Activated CD4-positive, alpha-beta T cell treated with anti-CD3 and anti-CD28 coated beads, Interleukin-2, amount 10 ng/mL, durations not matched to agents 7 days and 5 days (primary cell): ENCODE measurements at regions not wholly inside any gene's neighbourhood (a gene's known extent, or its start where the extent isn't known, plus 50 kb on each side); places are given as distances from the start of the nearest gene placed in this dataset.

Experiments used
- CTCF ChIA-PET: fragments of 350-600 bp; sonication (Branson Sonifier 250); formaldehyde crosslinking; loops from one replicate; lab custom pipeline; 2021; ENCODE audit warnings: antibody characterized with exemption; lab: Charles Lee
- POLR2A ChIA-PET: fragments of 350-600 bp; sonication (Branson Sonifier 250); formaldehyde crosslinking; loops from one replicate; lab custom pipeline; 2021; ENCODE audit warnings: antibody characterized with exemption; lab: Charles Lee
- DNase-seq: peaks from one replicate; pipeline ENCODE4 v3.0.0-alpha.2; 2020
- H3K27ac Mint-ChIP-seq: one replicate; pipeline ENCODE4 v1.8.0; 2021; ENCODE audit warnings: mild to moderate bottlenecking, moderate library complexity, mixed read lengths
- H3K27me3 Mint-ChIP-seq: one replicate; pipeline ENCODE4 v1.8.0; 2021; ENCODE audit warnings: mixed read lengths
- H3K36me3 Mint-ChIP-seq: one replicate; pipeline ENCODE4 v1.8.0; 2021; ENCODE audit warnings: low read depth, mixed read lengths
- H3K4me1 Mint-ChIP-seq: one replicate; pipeline ENCODE4 v1.8.0; 2021; ENCODE audit warnings: mixed read lengths
- H3K4me3 Mint-ChIP-seq: one replicate; pipeline ENCODE4 v1.8.0; 2021; ENCODE audit warnings: mild to moderate bottlenecking, moderate library complexity, mixed read lengths
- H3K9me3 Mint-ChIP-seq: one replicate; pipeline ENCODE4 v1.8.0; 2021; ENCODE audit warnings: mixed read lengths

- POLR2A ChIA-PET = no interaction called here
- no peaks in the 10 kb centered on the region for H3K27me3 Mint-ChIP-seq
- no peaks in the 10 kb centered on the region for H3K36me3 Mint-ChIP-seq
- DNase-seq = no peak
- CTCF ChIA-PET = no interaction called here
- H3K27ac Mint-ChIP-seq = no peak overlapping the region
- no peaks in the 10 kb centered on the region for H3K9me3 Mint-ChIP-seq
- H3K4me1 Mint-ChIP-seq = no peaks in the 10 kb centered on the region
- H3K4me3 Mint-ChIP-seq = no peak overlapping the region
Observed at GRCh38 chr4:131052646-131053045, 1956.7 kb downstream of the C4orf33 start.

- Mint-ChIP-seq H3K27me3 (no peaks in the 10 kb centered on the region), H3K27ac (no peak overlapping the region), H3K9me3 (no peaks in the 10 kb centered on the region), H3K36me3 (no peaks in the 10 kb centered on the region), H3K4me1 (no peaks in the 10 kb centered on the region), H3K4me3 (no peak overlapping the region)
- ChIA-PET POLR2A (no interaction called here), CTCF (no interaction called here)
- no peak for DNase-seq
Observed at GRCh38 chr4:131054489-131055019, 1958.6 kb downstream of the C4orf33 start.

DNA sequence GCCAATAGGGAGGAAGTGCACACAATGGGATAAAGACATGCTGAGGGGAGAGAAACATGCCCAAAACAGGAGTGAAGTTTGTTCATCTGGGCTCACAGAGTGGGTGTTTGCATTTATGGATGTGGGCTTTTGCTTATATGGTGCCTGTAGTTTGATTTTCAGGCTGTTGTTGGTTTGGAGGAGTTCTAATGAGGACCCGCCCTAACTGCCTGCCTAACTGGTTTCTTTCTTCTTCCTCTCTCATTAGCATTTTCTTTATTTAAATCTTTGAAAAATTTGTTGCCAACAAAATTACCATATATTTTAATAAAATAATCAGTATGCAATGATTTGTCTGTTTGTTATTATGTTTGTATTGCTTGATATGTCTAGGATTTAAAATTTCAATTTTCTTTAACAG, 1965.8 kb downstream of the C4orf33 start:
- Mint-ChIP-seq H3K27me3 (no peaks in the 10 kb centered on the region), H3K36me3 (no peaks in the 10 kb centered on the region), H3K4me3 (no peak overlapping the region), H3K27ac (no peak overlapping the region), H3K4me1 (no peaks in the 10 kb centered on the region), H3K9me3 (peaks cover 7% of the 10 kb centered on the region)
- DNase-seq = no peak
- ChIA-PET CTCF (no interaction called here), POLR2A (no interaction called here)

GRCh38 chr4:131063878-131064277, 1967.9 kb downstream of the C4orf33 start:
- Mint-ChIP-seq H3K36me3 (no peaks in the 10 kb centered on the region), H3K9me3 (peaks cover 7% of the 10 kb centered on the region), H3K27ac (no peak overlapping the region), H3K27me3 (no peaks in the 10 kb centered on the region), H3K4me3 (no peak overlapping the region), H3K4me1 (no peaks in the 10 kb centered on the region)
- POLR2A ChIA-PET = no interaction called here
- DNase-seq = no peak
- CTCF ChIA-PET = no interaction called here

DNA sequence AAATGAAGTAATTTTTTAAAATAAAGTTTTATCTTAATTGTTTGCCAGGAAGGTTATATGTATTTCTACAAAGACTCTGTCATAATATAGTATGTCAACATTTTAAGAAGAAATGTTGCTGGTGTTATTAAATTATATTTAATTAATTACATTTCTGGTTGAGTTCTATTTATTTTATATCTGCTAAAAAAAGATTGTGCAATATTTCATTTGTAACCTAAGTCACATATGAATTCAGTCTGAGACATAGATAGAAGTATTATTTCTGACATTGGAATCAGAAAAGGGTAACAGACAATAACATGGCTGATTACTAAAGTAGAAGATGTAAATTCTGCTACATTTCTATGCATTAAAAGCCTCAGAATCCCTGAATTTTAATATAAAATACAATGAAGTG, 1985.1 kb downstream of the C4orf33 start:
- DNase-seq = no peak
- CTCF ChIA-PET = no interaction called here
- Mint-ChIP-seq H3K9me3 (peaks cover 2% of the 10 kb centered on the region), H3K4me3 (no peak overlapping the region), H3K27me3 (no peaks in the 10 kb centered on the region), H3K36me3 (no peaks in the 10 kb centered on the region), H3K27ac (no peak overlapping the region), H3K4me1 (no peaks in the 10 kb centered on the region)
- POLR2A ChIA-PET = no interaction called here

DNA sequence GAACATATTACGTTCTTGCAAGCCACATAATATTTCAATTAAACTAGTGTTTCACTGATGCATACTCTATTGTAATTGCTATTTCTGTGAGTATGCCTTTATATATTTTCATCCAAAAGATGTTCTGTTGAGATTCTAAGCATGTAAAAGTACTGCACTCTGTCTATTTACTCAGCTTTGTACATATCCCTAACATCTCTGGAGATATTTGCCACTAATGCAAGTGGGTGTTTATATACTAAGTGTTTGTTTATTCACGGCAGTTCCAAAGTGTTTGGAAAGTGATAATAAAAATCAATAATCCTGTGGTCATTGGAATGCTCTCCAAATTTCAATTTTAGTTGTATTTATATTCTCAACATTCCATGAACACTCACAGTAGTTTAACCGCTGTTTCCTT, 1989.0 kb downstream of the C4orf33 start:
- ChIA-PET POLR2A (no interaction called here), CTCF (no interaction called here)
- no peak overlapping the region for H3K4me3 Mint-ChIP-seq
- H3K27me3 Mint-ChIP-seq = no peaks in the 10 kb centered on the region
- DNase-seq = no peak
- no peaks in the 10 kb centered on the region for H3K9me3 Mint-ChIP-seq
- no peak overlapping the region for H3K27ac Mint-ChIP-seq
- H3K4me1 Mint-ChIP-seq = no peaks in the 10 kb centered on the region
- H3K36me3 Mint-ChIP-seq = no peaks in the 10 kb centered on the region

GRCh38 chr4:131091896-131092295, 1995.9 kb downstream of the C4orf33 start:
- Mint-ChIP-seq H3K4me3 (no peak overlapping the region), H3K9me3 (no peaks in the 10 kb centered on the region), H3K36me3 (no peaks in the 10 kb centered on the region), H3K27me3 (no peaks in the 10 kb centered on the region), H3K4me1 (no peaks in the 10 kb centered on the region), H3K27ac (no peak overlapping the region)
- ChIA-PET CTCF (no interaction called here), POLR2A (no interaction called here)
- no peak for DNase-seq

GRCh38 chr4:131093303-131093702, 1997.4 kb downstream of the C4orf33 start:
- CTCF ChIA-PET = no interaction called here
- POLR2A ChIA-PET = no interaction called here
- H3K9me3 Mint-ChIP-seq = no peaks in the 10 kb centered on the region
- H3K4me3 Mint-ChIP-seq = no peak overlapping the region
- no peaks in the 10 kb centered on the region for H3K4me1 Mint-ChIP-seq
- H3K27me3 Mint-ChIP-seq = no peaks in the 10 kb centered on the region
- DNase-seq = no peak
- H3K27ac Mint-ChIP-seq = no peak overlapping the region
- H3K36me3 Mint-ChIP-seq = no peaks in the 10 kb centered on the region

DNA sequence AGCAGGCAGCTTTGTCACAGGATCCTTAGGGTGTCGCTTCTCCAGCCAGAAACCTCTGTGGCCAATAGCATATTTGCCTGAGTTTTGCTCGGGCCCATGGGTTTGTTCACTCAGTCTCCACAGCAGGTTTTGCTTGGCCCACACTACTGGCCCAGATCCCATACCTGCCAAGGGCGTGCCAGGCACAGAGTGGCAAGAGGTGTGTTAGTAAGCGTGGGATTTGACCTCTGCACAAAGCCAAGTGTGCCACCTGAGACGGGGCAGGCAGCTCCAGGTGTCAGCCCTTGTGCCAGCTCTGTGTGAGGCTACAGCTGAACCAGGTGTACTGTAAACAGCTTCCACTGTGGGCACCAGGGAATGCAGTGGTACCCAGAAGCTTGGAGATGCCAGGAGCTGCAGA, 2003.0 kb downstream of the C4orf33 start:
- no peaks in the 10 kb centered on the region for H3K4me1 Mint-ChIP-seq
- no peak overlapping the region for H3K27ac Mint-ChIP-seq
- ChIA-PET CTCF (no interaction called here), POLR2A (no interaction called here)
- H3K36me3 Mint-ChIP-seq = no peaks in the 10 kb centered on the region
- no peak overlapping the region for H3K4me3 Mint-ChIP-seq
- no peaks in the 10 kb centered on the region for H3K27me3 Mint-ChIP-seq
- no peaks in the 10 kb centered on the region for H3K9me3 Mint-ChIP-seq
- no peak for DNase-seq

DNA sequence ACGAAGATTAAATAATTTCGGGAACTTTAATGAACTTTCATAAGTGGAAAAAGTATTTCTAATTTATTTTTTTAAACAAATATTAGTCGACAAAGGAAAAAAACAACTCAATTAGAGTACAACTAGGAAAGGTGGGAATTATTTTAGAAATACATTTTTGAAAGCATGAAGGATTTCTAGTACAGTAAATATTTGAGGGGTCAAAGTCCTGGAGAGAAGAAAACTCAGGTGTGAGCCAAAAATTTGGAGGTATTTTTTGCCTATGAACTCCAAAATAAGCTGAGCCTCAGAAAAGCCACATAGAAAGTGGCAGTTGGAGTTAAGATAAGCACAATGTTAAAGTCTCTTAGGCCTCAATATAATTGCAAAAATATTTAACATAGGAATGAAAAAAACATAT, 2017.3 kb downstream of the C4orf33 start:
- no peak for DNase-seq
- Mint-ChIP-seq H3K27me3 (no peaks in the 10 kb centered on the region), H3K9me3 (peaks cover 3% of the 10 kb centered on the region), H3K36me3 (no peaks in the 10 kb centered on the region), H3K4me3 (no peak overlapping the region), H3K4me1 (no peaks in the 10 kb centered on the region), H3K27ac (no peak overlapping the region)
- ChIA-PET CTCF (no interaction called here), POLR2A (no interaction called here)

DNA sequence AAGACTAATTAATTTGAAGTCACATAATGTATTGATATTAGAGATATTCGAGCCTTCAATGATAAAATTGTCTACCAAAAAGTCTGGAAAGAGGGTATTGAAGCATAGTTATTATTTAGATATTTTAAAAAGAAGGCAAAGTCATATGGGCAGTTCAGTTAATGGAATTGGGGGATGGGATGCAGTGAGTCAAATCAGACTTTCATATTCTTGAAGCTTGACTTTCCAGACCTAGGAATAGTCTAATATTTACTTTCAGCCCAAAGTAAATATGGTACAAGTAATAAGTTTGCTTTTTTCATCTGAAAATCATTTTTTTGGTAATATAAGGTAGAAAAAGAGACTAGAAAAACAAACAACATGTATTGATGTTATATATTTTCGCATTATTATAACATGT, 2017.8 kb downstream of the C4orf33 start:
- no peak overlapping the region for H3K27ac Mint-ChIP-seq
- CTCF ChIA-PET = no interaction called here
- no peaks in the 10 kb centered on the region for H3K27me3 Mint-ChIP-seq
- H3K36me3 Mint-ChIP-seq = no peaks in the 10 kb centered on the region
- no peaks in the 10 kb centered on the region for H3K4me1 Mint-ChIP-seq
- H3K9me3 Mint-ChIP-seq = peaks cover 3% of the 10 kb centered on the region
- DNase-seq = no peak
- POLR2A ChIA-PET = no interaction called here
- H3K4me3 Mint-ChIP-seq = no peak overlapping the region

GRCh38 chr4:131119661-131120060, 2023.7 kb downstream of the C4orf33 start:
- Mint-ChIP-seq H3K4me3 (no peak overlapping the region), H3K4me1 (no peaks in the 10 kb centered on the region), H3K27me3 (no peaks in the 10 kb centered on the region), H3K9me3 (peaks cover 2% of the 10 kb centered on the region), H3K27ac (no peak overlapping the region), H3K36me3 (no peaks in the 10 kb centered on the region)
- DNase-seq = no peak
- CTCF ChIA-PET = no interaction called here
- POLR2A ChIA-PET = no interaction called here

DNA sequence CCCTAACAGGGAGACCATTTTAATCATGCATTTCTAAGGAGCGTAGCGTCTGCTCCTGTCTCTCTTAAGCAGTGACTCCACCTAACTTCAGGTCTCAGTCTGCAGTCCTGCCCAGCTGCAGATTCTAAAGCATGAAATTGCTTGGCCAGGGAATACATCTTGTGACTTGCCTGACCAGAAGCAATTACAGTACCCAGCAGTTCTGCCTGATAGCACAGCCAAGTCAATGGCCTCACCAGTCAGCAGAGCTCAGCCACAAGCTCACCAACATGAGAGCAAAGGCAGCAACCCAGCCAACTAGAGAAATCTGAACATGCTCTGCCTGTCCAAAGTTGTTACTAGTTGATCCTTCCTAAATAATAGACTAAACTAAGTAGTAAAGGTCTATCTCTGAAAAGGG, 2011.9 kb upstream of the PCDH10 start:
- no peaks in the 10 kb centered on the region for H3K27me3 Mint-ChIP-seq
- H3K27ac Mint-ChIP-seq = no peak overlapping the region

GRCh38 chr4:131159261-131159660, 1989.8 kb upstream of the PCDH10 start:
- H3K4me3 Mint-ChIP-seq = no peak overlapping the region
- no peaks in the 10 kb centered on the region for H3K36me3 Mint-ChIP-seq
- no peak overlapping the region for H3K27ac Mint-ChIP-seq
- POLR2A ChIA-PET = no interaction called here
- H3K27me3 Mint-ChIP-seq = no peaks in the 10 kb centered on the region
- CTCF ChIA-PET = no interaction called here
- H3K4me1 Mint-ChIP-seq = no peaks in the 10 kb centered on the region
- no peak for DNase-seq
- no peaks in the 10 kb centered on the region for H3K9me3 Mint-ChIP-seq

More for the DNA sequence above, 2011.9 kb upstream of the PCDH10 start:
- Mint-ChIP-seq H3K9me3 (no peaks in the 10 kb centered on the region), H3K36me3 (no peaks in the 10 kb centered on the region), H3K4me3 (no peak overlapping the region), H3K4me1 (no peaks in the 10 kb centered on the region)
- no peak for DNase-seq
- ChIA-PET POLR2A (no interaction called here), CTCF (no interaction called here)
